ENCODE measurements at regions not wholly inside any gene's neighbourhood (a gene's known extent, or its start where the extent isn't known, plus 50 kb on each side); places are given as distances from the start of the nearest gene placed in this dataset.

GRCh38 chr4:107255114-107255513 lies 219.0 kb upstream of the DKK2 start:
- TF ChIP-seq REST (IDR thresholded peaks at IDR 0.05; ENCODE audit: insufficient read depth in 1 of 2, low read depth in 2 of 2, low read length in 2 of 2), result no peak
- no peak for TF ChIP-seq SIN3A (IDR thresholded peaks at IDR 0.05; ENCODE audit: borderline replicate concordance, insufficient read depth, low read length)

Data from PFSK-1 (cell line).